IPS-NIHi11 (cell line): ENCODE measurements at regions not wholly inside any gene's neighbourhood (a gene's known extent, or its start where the extent isn't known, plus 50 kb on each side); places are given as distances from the start of the nearest gene placed in this dataset.

Source experiments
- DNase-seq: peaks from one replicate; pipeline ENCODE4 v3.0.0; 2012; ENCODE audit warnings: mixed read lengths, low spot score

GRCh38 chr3:6097556-6097955, 763.4 kb upstream of the GRM7 start:
- DNase-seq = no peak

DNA sequence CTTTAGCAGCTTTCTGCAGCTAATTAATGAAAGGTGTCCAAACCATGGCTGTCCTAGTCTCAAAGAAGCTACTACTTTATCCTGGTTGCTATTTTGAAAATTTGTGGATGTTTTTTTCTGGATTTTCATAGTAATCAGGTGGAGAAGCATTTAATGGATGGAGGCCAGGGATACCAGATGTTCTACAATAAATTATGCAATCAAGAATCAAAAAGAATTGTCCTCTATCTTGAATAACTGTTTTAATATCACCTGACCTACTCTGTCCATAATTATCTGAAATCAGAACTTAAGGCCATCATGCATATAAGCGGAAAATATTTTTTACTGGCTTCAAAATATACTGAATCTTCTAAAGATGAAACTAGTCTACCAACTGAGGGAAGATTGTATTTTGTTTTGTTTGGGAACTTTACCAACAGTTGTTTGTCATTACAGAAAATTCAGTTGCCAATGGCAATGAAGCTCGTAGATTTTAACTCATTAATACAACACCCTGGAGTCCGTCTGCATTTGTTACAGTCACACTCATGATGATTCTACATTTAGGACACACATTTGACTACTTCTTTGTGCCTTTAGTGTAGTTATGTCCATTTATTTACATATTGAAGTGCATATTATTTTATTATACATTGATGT, 762.3 kb upstream of the GRM7 start:
- no peak for DNase-seq

DNA sequence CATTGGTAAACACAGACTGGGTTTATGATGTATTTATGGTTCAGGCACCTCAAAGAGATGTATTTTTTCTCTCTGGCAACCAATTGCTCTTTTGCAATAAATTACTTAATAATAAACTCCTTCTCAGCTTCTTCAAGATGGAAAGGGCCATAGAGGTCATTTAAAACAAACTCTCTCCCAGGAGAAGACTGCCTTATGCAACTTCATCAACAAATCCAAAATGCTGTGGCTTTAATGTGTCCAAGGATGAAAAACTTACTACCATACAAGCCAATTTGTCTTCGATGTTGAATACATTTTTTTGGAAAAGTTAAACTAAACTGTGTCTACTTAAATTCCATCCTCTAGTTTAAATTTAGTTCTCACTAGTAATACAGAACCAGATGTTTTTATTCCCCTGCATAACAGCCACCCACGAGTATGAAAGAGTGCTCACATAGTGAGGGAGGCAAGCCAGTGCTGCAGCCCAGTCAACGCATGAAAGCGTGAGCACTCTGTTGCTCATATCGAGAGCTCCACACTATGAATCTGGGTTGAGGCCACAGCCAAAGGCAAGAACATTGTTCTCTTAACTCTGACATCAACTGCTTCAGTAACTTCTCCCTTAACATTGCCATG, 761.3 kb upstream of the GRM7 start:
- DNase-seq = no peak

- no peak for DNase-seq
Observed at GRCh38 chr3:6105187-6105586, 755.7 kb upstream of the GRM7 start.

GRCh38 chr3:6108957-6109356, 752.0 kb upstream of the GRM7 start:
- DNase-seq = no peak

- no peak for DNase-seq
Observed at GRCh38 chr3:6110451-6110850, 750.5 kb upstream of the GRM7 start.

DNA sequence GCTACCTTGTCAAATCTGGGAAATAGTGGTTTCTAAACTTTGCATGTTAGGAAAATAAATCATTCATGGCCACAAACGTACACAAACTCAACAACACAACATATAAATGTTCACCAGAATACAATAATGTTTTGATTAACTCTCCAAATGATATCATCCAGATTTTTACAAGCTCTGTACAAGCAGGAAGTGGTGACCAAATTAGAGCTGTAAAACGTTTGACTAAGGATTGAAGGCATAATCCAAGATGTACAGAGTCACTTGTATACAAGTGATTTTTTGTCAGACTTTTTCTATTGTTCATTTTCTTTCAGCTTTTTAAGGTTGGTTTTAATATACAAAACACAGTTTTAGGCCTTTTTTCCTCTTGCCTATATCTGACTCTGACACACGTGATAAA, 748.4 kb upstream of the GRM7 start:
- DNase-seq = no peak

- DNase-seq = no peak
Observed at GRCh38 chr3:6113338-6113737, 747.6 kb upstream of the GRM7 start.

DNA sequence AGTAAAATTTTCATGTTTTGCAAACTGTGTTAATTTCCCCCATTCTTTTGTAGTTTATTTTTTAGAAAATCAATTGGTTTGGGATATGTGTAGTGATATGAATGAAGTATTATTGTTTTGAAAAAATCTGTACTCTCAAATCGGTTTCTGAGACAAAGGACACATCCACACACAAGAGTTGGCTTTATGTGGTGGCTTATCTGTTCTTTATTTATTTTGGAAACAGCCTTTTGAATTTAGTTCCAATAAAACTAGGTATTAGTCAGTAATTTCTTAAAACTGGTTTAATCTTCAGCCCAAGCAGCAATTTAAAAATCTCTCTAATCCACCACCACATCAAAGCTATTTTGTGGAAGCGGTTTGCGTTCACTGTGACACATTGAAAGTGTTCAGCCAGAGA, 741.5 kb upstream of the GRM7 start:
- no peak for DNase-seq

GRCh38 chr3:6120786-6121185, 740.1 kb upstream of the GRM7 start:
- no peak for DNase-seq

DNA sequence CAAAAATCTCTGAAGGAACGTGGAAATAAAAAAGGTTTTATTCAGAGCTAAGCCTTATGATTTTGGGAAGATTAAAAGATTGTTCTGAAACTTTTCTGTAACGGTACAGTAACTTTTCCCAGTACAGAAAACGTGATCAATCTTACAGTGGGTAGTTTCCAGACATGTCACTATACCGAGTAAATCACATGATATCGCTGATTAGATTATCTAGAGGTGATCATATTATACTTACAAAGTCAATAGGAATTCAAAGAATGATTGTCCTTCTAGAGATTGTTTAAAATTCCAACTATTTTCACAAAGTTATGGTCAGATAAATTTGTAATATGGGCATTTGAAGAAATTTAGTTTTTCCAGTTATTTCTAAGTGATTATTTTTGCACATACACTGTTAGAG, 736.0 kb upstream of the GRM7 start:
- DNase-seq = no peak

DNA sequence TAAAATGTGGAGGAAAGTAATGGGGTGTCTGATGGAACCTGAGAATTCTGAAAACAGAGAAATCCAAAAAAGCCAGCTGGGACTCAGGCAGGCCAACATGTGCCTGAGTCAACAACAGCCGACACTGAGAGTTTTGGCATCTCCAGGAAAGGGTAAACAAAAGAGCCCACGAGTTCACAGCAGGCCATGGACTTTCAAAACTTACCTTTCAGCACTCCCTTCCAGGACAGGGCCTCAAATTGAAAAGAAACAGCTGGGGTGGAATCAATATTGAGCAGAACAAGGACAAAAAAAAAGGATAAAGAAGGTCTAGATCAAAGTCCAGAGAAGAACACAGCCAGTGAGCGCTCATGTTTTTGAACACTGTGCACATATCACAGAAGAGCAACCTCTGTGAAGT, 735.4 kb upstream of the GRM7 start:
- DNase-seq = peak; percentile 59

- DNase-seq = no peak
Observed at GRCh38 chr3:6132684-6133432, 728.1 kb upstream of the GRM7 start.

- no peak for DNase-seq
Observed at GRCh38 chr3:6142707-6143106, 718.2 kb upstream of the GRM7 start.

DNA sequence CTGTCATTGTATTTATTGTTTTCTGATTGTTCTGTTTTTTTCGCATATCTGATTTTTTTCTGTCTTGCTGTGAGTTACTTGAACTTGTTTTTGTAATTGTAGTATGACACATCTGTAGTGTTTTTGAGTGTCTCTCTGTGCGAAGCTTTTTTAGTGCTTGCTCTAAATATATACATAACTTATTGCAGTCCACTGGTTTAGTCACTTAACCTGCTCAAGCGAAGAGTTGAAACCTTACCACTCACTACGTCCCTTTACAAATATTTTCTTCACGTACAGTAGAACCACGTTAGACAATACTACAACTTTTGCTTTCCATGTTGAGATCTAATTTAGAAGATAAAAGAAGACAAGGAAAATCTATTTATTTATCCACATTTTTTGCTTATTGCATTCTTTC, 713.0 kb upstream of the GRM7 start:
- DNase-seq = no peak

DNA sequence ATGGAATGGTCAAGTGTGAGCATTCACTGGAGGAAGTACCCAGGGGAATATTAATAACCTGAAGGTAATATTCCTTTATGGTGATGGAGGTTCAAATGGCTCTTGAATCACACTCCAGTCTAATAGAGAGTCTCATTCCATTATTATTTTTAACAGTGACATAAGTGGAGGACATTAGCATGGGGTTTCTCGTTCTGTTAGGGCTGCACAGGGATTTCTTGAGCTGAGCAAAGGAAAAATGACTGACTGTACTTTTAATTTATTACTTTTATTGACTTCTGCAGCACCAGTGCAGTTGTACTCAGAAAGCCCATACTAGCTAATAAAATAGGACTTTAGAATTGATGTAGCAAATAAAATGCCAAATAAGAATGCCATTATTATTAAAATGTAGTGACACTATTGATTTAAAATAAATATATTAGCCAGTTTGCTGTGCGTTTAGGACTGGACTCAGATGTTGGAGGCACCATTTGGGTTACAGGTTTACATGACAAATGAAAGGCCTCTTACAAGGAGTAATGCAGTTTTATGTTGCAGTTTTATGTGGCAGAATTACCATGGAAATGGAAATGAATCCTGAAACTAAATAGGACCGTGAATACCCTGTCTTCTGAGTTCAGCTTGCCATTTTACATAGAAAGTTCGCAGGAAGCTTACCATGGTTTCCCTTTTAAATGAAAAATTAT, 705.1 kb upstream of the GRM7 start:
- no peak for DNase-seq

GRCh38 chr3:6165951-6166350, 695.0 kb upstream of the GRM7 start:
- no peak for DNase-seq

GRCh38 chr3:6168256-6168655, 692.7 kb upstream of the GRM7 start:
- no peak for DNase-seq

DNA sequence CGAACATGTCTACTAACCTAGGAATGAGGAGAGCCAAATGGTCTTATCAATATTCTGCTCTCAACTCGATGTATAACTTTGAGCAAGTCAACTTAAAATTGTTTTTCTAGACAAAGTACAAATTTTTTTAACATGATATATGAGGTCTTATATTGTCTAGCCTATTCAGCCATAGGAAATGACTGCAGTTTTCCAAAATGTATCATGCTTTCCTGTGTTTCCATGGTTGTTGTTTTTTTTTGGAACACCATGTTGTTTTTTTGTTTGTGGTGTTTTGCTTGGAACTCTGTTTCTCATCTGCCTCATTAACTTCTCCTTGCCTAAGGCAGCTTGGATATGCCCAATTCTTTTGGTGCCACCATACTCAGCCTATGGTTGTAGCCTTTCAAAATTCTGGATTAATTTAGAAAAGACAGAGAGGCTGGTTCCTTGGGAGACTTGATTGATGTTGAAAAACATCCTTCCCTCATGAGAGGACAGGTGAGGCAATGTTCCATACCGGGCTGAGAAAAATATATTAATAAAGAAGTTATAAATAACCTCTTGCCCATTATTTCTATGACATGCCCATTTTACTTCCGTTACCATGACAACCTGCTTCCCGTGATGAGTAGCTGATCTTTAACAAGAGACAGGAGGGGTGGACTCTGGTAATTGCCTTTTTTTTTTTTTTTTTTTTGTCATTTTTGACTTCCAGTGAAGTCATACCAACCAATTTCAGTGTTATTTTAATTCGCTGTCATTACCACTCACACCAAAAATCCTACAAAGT, 687.9 kb upstream of the GRM7 start:
- DNase-seq = no peak

GRCh38 chr3:6177417-6177816, 683.5 kb upstream of the GRM7 start:
- DNase-seq = no peak

GRCh38 chr3:6179761-6180160, 681.2 kb upstream of the GRM7 start:
- DNase-seq = no peak

GRCh38 chr3:6180171-6180570, 680.7 kb upstream of the GRM7 start:
- no peak for DNase-seq
